Mucosa of descending colon (tissue), 3 donors: ENCODE measurements at regions not wholly inside any gene's neighbourhood (a gene's known extent, or its start where the extent isn't known, plus 50 kb on each side); places are given as distances from the start of the nearest gene placed in this dataset.

Experiments
- ATAC-seq: fragments of 200-7000 bp; cut with Tn5 transposase; one replicate; pipeline ENCODE4 v1.9.1; 2020; ENCODE audit warnings: mild to moderate bottlenecking, moderate library complexity
- DNase-seq, 3 donors: peaks; one replicate each; pipeline ENCODE4 v3.0.0-alpha.2; 2020
- H3K36me3 ChIP-seq: fragments of 200-600 bp; one replicate; pipeline ENCODE4 v1.8.0; 2021; ENCODE audit warnings: low read depth, mild to moderate bottlenecking
- H3K4me1 ChIP-seq: fragments of 200-600 bp; one replicate; pipeline ENCODE4 v1.8.0; 2021; ENCODE audit warnings: low read depth, mild to moderate bottlenecking
- H3K4me3 ChIP-seq: fragments of 200-600 bp; one replicate; pipeline ENCODE4 v1.8.0; 2021; ENCODE audit warnings: mild to moderate bottlenecking
- H3K9me3 ChIP-seq: fragments of 200-600 bp; one replicate; pipeline ENCODE4 v1.8.0; 2021; ENCODE audit warnings: mild to moderate bottlenecking
- intact Hi-C, 2 donors: fragments of 100-400 bp; cut with DNase I in 1 of 2; cut with micrococcal nuclease in 1 of 2; formaldehyde crosslinking; loops; one replicate each; pipeline versions ENCODE4 v1.11.0 to v1.11.1; 2022; cut with DNase I, micrococcal nuclease
- TF ChIP-seq, protein P1 (sequence below): fragments of 200-600 bp; IDR thresholded peaks from one replicate; pipeline ENCODE4 v1.8.0; 2022; ENCODE audit warnings: antibody characterized with exemption, mild to moderate bottlenecking
- donor health status: DM: no; HTN: no; CAD: no; lungs with moderate emphysema.
- donor health status: DM: no; HTN: no; CAD: no.
- donor health status: DM: no; HTN: yes; CAD: no.

DNA sequence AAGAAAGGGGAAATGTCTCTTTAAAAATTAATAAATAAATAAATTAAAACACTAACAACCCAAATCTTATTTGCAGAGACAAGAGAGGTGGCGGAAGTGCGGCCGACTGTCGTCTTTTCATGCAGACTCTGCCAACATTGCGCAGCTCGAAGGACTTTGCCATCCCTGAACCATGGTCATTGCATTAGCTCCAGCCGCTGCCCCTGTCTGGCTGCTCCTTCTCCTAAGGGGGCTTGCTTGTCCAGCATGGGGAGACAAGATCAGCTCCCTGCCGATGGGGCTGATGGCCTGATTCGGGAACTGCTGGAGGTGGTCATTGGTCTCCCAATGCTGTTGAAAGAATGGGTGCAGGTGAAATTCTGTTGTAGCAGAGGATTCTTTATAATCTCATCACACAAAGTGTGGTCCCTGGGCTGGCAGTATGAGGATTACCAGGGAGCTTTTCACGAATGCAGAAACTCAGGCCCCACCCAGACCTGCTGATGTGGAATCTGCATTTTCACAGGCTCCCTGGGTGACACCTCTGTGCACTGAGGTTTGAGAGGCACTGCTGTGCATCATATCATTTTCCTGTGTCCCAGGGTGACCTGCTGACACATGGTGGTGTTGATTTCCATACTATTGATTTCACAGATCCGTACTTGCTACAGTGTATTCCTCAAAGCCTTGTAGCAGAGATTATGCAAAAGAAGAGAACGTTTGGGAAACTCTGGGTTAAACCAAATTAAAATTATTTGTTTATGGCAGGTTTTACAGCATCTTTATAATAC lies 172.4 kb upstream of the ZMIZ1 start:
- TF ChIP-seq, protein P1, sequence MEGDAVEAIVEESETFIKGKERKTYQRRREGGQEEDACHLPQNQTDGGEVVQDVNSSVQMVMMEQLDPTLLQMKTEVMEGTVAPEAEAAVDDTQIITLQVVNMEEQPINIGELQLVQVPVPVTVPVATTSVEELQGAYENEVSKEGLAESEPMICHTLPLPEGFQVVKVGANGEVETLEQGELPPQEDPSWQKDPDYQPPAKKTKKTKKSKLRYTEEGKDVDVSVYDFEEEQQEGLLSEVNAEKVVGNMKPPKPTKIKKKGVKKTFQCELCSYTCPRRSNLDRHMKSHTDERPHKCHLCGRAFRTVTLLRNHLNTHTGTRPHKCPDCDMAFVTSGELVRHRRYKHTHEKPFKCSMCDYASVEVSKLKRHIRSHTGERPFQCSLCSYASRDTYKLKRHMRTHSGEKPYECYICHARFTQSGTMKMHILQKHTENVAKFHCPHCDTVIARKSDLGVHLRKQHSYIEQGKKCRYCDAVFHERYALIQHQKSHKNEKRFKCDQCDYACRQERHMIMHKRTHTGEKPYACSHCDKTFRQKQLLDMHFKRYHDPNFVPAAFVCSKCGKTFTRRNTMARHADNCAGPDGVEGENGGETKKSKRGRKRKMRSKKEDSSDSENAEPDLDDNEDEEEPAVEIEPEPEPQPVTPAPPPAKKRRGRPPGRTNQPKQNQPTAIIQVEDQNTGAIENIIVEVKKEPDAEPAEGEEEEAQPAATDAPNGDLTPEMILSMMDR = no peak
- ATAC-seq = no peak
- DNase-seq = no peak

DNA sequence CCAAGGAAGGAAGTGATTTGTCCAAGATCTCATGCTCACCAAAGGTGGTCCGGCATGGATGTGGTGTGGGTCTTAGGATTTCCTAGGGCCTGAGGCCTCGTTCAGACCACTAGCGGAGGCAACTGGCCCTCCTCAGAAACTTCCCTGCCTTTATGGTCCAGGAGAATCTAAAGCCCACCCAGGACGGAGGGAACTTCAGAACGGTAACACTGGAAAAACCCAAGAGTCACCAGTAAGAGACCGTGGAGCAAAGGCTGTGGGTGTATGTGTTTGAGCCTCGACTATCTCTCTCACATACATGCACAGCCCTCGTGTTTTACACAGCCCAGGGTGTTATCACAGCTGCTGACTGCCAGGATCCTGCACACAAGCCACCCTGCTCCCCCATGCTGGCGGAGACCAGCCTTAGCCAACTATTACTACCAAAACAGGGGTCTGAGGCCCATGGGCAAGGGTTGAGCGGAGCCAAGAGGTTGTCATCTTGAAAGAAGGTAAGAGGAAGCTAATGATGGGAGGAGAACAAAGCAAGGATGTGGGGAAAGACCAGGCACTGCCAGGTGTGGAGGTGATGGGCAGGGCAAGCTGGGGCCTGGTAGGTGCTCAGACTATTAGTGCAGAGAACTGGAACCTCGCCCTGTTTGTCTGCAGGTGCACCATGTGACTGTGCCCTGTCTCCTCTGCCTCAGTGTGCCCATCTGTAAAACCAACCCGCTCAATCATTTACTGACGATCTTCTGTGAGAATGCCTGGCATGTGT lies 170.2 kb upstream of the ZMIZ1 start:
- DNase-seq = no peak
- TF ChIP-seq, protein P1 = no peak
- Histone ChIP-seq H3K36me3 (no peaks in the 10 kb centered on the region), H3K9me3 (no peaks in the 10 kb centered on the region), H3K4me1 (no peaks in the 10 kb centered on the region), H3K4me3 (no peak overlapping the region)
- intact Hi-C loops = no loop called here
- no peak for ATAC-seq

More for the DNA sequence above, 172.4 kb upstream of the ZMIZ1 start:
- Histone ChIP-seq H3K36me3 (no peaks in the 10 kb centered on the region), H3K4me1 (no peaks in the 10 kb centered on the region), H3K9me3 (no peaks in the 10 kb centered on the region), H3K4me3 (no peak overlapping the region)
- intact Hi-C loops = no loop called here

DNA sequence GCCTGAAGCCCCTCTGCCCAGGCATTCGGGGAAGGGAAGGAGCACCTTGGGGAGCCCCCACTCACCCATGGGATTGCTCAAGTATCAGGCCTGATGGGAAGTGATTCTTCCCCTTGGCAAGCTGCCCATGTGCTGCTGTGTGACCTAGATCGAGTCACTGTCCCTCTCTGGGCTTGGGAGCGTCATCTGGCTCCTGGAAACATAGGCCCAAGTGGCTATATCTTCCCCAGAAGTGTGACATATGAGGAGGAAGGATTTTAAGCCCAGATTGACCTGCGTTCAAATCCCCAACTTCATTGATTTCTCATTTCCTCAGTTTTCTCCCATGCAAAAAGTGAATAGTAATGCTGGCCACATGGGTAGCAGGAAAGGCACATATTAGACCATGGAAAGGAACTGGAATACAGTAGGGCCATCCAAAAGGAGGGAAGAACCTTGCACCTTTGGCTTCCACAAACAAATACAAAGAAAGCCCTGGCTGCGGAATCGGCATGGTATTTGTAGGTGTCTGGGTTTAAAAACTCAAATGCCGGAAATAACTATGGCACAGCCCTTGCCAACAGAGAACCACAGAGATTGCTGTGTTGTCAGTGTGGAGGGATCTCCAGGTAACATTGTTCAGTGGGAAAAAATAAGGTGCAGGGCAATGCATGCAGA lies 169.5 kb upstream of the ZMIZ1 start:
- no peaks in the 10 kb centered on the region for H3K9me3 ChIP-seq
- TF ChIP-seq, protein P1 = no peak

DNA sequence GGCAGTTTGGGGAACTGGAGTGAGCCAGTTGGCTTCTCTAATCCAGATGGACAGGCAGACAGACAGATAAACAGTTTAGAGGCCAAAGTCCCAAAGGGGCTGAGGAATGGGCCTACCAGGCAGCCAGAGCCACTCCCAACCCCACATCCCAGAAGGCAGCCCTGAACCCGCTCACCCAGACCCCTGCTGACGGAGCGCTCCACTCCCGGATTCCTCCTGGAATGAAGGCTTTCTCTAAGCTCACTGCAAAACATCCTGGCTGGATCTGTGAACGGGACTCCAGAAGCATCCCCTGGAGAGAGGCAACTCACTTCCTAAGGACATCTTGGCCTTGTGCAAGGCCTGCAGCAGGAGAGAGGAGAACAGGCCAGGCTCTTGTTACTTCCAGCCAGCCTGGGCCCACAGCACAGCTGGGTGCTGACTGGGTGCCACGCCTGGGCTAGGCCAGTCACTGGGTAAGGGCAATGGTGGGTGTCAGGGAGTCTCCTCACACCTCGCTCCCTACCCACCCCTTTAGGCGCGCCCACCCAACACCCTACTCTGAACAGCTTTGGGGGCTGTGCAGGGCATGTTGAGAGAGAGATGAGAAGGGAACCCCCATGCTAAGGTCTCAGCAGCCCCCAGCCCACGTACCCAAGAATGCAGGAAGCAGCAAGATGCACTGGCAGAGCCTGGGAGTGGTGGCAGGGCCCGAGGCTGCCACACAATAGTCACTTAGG lies 168.6 kb upstream of the ZMIZ1 start:
- intact Hi-C loops = no loop called here
- peak in 1 of 3 donors; percentile 23 for DNase-seq
- peak; percentile 52 for ATAC-seq
- Histone ChIP-seq H3K36me3 (no peaks in the 10 kb centered on the region), H3K4me3 (no peak overlapping the region), H3K4me1 (no peaks in the 10 kb centered on the region), H3K9me3 (no peaks in the 10 kb centered on the region)
- TF ChIP-seq, protein P1 = no peak

More for the DNA sequence above, 169.5 kb upstream of the ZMIZ1 start:
- DNase-seq (no peak), ATAC-seq (no peak)
- H3K4me1 ChIP-seq = no peaks in the 10 kb centered on the region
- H3K36me3 ChIP-seq = no peaks in the 10 kb centered on the region
- no peak overlapping the region for H3K4me3 ChIP-seq
- intact Hi-C loops = no loop called here

DNA sequence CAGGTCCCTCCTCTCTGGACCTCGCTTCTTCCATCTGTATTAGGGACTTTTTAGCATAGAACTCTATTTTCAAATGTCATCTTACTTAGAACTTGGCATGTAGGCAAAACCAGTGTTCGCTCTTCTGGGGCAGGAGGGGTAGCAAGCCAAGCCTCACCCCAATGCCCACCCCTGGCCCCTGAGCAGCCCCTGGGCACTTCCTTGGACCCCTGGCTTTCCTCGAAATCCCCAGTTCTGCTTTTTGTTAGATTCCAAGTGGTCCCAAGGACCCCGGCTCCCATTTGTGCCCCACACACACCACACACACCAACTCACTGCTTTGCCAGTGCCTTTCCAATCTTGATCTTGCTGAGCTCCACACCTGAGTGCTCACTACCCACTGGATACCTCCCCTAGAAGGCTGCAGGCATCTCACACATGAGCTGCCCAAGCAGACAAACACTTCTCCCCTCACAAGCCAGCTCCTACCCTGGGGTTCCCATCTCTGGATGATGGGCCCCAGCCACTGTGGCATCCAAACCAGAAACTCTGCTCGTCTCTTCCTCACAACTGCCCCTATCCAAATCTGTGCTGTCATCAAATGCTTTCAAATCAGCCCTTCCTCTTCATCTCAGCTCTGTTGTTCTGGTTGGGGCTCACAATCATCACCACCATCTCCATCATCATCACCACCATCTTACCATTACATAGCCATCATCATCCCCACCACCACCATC lies 167.9 kb upstream of the ZMIZ1 start:
- TF ChIP-seq, protein P1 = no peak
- no peaks in the 10 kb centered on the region for H3K4me1 ChIP-seq
- H3K4me3 ChIP-seq = no peak overlapping the region
- ATAC-seq (no peak), DNase-seq (no peak)
- no peaks in the 10 kb centered on the region for H3K36me3 ChIP-seq
- intact Hi-C loops = no loop called here
- H3K9me3 ChIP-seq = no peaks in the 10 kb centered on the region
